Left lung (tissue), 4 donors: ENCODE measurements at regions not wholly inside any gene's neighbourhood (a gene's known extent, or its start where the extent isn't known, plus 50 kb on each side); places are given as distances from the start of the nearest gene placed in this dataset.

Source experiments
- ATAC-seq: fragments of 200-7000 bp; cut with Tn5 transposase; one replicate; pipeline ENCODE4 v1.9.1; 2020; ENCODE audit warnings: moderate library complexity
- DNase-seq, 4 donors: peaks; one replicate each; pipeline ENCODE4 v3.0.0-alpha.2; 2013 to 2020
- H3K27ac ChIP-seq, 2 donors: fragments of 200-600 bp; sonication (generic) in 1 of 2; one replicate each; pipeline versions ENCODE4 v1.5.0 to v1.8.0; 2020 to 2021
- H3K27me3 ChIP-seq, 2 donors: fragments of 200-600 bp; sonication (generic) in 1 of 2; one replicate each; pipeline versions ENCODE4 v1.5.0 to v1.8.0; 2020 to 2021
- H3K36me3 ChIP-seq, 2 donors: fragments of 200-600 bp; sonication (generic) in 1 of 2; one replicate each; pipeline versions ENCODE4 v1.5.0 to v1.8.0; 2020 to 2021
- H3K4me1 ChIP-seq, 2 donors: fragments of 200-600 bp; one replicate each; pipeline ENCODE4 v1.8.0; 2021
- H3K4me3 ChIP-seq, 2 donors: fragments of 200-600 bp; sonication (generic) in 1 of 2; one replicate each; pipeline versions ENCODE4 v1.5.0 to v1.8.0; 2020 to 2021; ENCODE audit warnings: mild to moderate bottlenecking in 1 of 2
- H3K9me3 ChIP-seq, 2 donors: fragments of 200-600 bp; sonication (generic) in 1 of 2; one replicate each; pipeline versions ENCODE4 v1.5.0 to v1.8.0; 2020 to 2021
- CTCF ChIP-seq, 2 donors: fragments of 200-600 bp; sonication (generic) in 1 of 2; IDR thresholded peaks; one replicate each; pipeline versions ENCODE4 v1.5.0 to v1.8.0; 2021; ENCODE audit warnings: antibody characterized with exemption in 2 of 2
- intact Hi-C, 2 donors: fragments of 100-400 bp; cut with DNase I; formaldehyde crosslinking; loops; one replicate each; pipeline versions ENCODE4 v1.11.2 to v1.14.2; 2022
- donor health status: DM: no; HTN: yes; CAD: no.
- donor health status: DM: no; HTN: no; CAD: no.

DNA sequence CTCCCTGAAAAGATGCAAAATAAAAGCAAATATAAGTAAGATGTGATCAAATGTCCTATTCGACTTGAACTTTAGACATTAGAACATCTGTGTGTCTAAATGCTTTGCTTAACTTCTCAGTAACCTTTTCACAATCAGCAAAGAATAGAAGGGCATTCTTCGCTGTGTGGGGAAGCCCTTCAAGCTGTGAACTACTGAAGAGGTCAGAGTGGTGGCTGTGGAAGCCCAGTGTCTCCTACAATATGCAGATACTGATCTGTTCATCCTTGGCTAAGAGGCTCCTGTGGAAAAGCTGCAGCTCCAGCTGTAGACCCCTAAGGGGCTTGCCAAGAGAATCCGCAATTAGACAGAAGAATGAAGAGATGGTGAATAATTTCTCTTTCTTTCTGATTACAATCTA, 400.3 kb upstream of the SASH1 start:
- TF ChIP-seq CTCF (IDR thresholded peaks at IDR 0.05) = no peak
- no peak for DNase-seq
- intact Hi-C loops = no loop called here
- Histone ChIP-seq H3K27ac (no peak overlapping the region), H3K9me3 (peaks cover 0 to 5% of the 10 kb centered on the region in 2 donors), H3K4me1 (no peaks in the 10 kb centered on the region), H3K4me3 (no peak overlapping the region), H3K36me3 (no peaks in the 10 kb centered on the region), H3K27me3 (no peaks in the 10 kb centered on the region)
- ATAC-seq = no peak

GRCh38 chr6:147944122-147944521, 398.5 kb upstream of the SASH1 start:
- H3K27ac ChIP-seq = no peak overlapping the region
- H3K4me3 ChIP-seq = no peak overlapping the region
- H3K9me3 ChIP-seq = peaks cover 0 to 5% of the 10 kb centered on the region in 2 donors
- no peak for TF ChIP-seq CTCF (IDR thresholded peaks at IDR 0.05)
- intact Hi-C loops = no loop called here
- no peaks in the 10 kb centered on the region for H3K36me3 ChIP-seq
- H3K4me1 ChIP-seq = peaks cover 0 to 4% of the 10 kb centered on the region in 2 donors
- H3K27me3 ChIP-seq = no peaks in the 10 kb centered on the region
- ATAC-seq = no peak
- DNase-seq = no peak

DNA sequence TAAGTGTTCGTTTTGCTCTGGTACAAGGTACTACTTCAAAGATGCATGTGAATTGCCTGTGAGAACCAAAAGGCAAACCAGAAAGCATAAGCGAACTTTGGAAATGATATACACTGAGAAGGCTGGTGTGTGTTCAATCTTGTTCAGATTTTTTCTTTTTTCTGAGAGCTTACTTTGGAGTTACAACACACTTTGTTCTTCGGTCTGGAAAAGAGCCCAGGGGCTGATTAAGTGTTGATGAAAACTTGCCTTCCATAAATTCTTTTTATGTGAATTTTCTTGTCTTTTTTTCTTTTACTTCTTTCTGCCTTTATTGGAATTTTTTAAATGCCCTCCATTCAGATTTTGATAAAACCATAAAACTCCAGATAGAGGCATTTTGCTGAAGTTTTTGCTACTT, 395.1 kb upstream of the SASH1 start:
- ATAC-seq (peak; percentile 60), DNase-seq (peak in 2 of 4 donors; percentile 72 to 73)
- H3K4me3 ChIP-seq = no peak overlapping the region
- no peaks in the 10 kb centered on the region for H3K36me3 ChIP-seq
- no peaks in the 10 kb centered on the region for H3K27me3 ChIP-seq
- intact Hi-C loops = no loop called here
- peaks cover 9 to 15% of the 10 kb centered on the region in 2 donors for H3K4me1 ChIP-seq
- TF ChIP-seq CTCF (IDR thresholded peaks at IDR 0.05) = no peak
- peak overlapping the region in 1 of 2 donors; percentile 19 for H3K27ac ChIP-seq
- H3K9me3 ChIP-seq = peaks cover 0 to 5% of the 10 kb centered on the region in 2 donors

- ATAC-seq (peak; percentile 19), DNase-seq (no peak)
- no peak overlapping the region for H3K4me3 ChIP-seq
- intact Hi-C loops = no loop called here
- no peak for TF ChIP-seq CTCF (IDR thresholded peaks at IDR 0.05)
- no peaks in the 10 kb centered on the region for H3K9me3 ChIP-seq
- H3K27ac ChIP-seq = peak overlapping the region; percentile 26 to 45
- H3K36me3 ChIP-seq = no peaks in the 10 kb centered on the region
- peaks cover 9 to 15% of the 10 kb centered on the region in 2 donors for H3K4me1 ChIP-seq
- H3K27me3 ChIP-seq = no peaks in the 10 kb centered on the region
Observed at GRCh38 chr6:147949981-147950622, 392.5 kb upstream of the SASH1 start.

GRCh38 chr6:147950623-147950987, 392.0 kb upstream of the SASH1 start:
- Histone ChIP-seq H3K27ac (peak overlapping the region; percentile 45 to 46), H3K4me1 (peaks cover 9 to 15% of the 10 kb centered on the region in 2 donors), H3K36me3 (no peaks in the 10 kb centered on the region), H3K9me3 (no peaks in the 10 kb centered on the region), H3K4me3 (no peak overlapping the region), H3K27me3 (no peaks in the 10 kb centered on the region)
- peak in 2 of 4 donors; percentile 62 to 72 for DNase-seq
- no peak for TF ChIP-seq CTCF (IDR thresholded peaks at IDR 0.05)
- intact Hi-C loops = no loop called here
- peak; percentile 78 for ATAC-seq
